ENCODE measurements at regions not wholly inside any gene's neighbourhood (a gene's known extent, or its start where the extent isn't known, plus 50 kb on each side); places are given as distances from the start of the nearest gene placed in this dataset.

- TF ChIP-seq POLR2A (IDR thresholded peaks at IDR 0.05): no peak
- TF ChIP-seq CTCF (IDR thresholded peaks at IDR 0.05): no peak
Measured at GRCh38 chr3:190722181-190722905, 140.2 kb downstream of the GMNC start.
